OCI-LY1 (cell line): ENCODE measurements at regions not wholly inside any gene's neighbourhood (a gene's known extent, or its start where the extent isn't known, plus 50 kb on each side); places are given as distances from the start of the nearest gene placed in this dataset.

ENCODE experiments used
- CTCF ChIP-seq: fragments of 200-600 bp; sonication (generic), shearing (Covaris generic); IDR thresholded peaks from 2 replicates; pipeline ENCODE4 v1.5.1; 2017; ENCODE audit warnings: mild to moderate bottlenecking, antibody characterized with exemption, low read length, moderate library complexity, mixed read lengths
- EZH2 ChIP-seq: fragments of 200-600 bp; sonication (generic), shearing (Covaris generic); IDR thresholded peaks from 2 replicates; pipeline ENCODE4 v1.8.0; 2017; ENCODE audit warnings: borderline replicate concordance, mixed run types, mild to moderate bottlenecking, antibody characterized with exemption, low read length, moderate library complexity, mixed read lengths

GRCh38 chr10:4506095-4506494 is 319.9 kb upstream of the AKR1E2 start:
- TF ChIP-seq CTCF (no peak), EZH2 (no peak)
